H1 (cell line): ENCODE measurements at regions not wholly inside any gene's neighbourhood (a gene's known extent, or its start where the extent isn't known, plus 50 kb on each side); places are given as distances from the start of the nearest gene placed in this dataset.

Experiments used
- CTCF ChIP-seq, 3 experiments: IDR thresholded peaks; 1 replicate in 2 of 3; 2 replicates in 1 of 3; pipeline versions ENCODE4 v1.5.1 to v1.6.1; 2011; ENCODE audit warnings: low read length in 3 of 3, mild to moderate bottlenecking in 3 of 3, inconsistent platforms in 2 of 3, low read depth in 1 of 3, moderate library complexity in 1 of 3; ENCODE audit not compliant: insufficient read depth in 1 of 3; ENCODE audit errors: control extremely low read depth in 1 of 3
- HDAC6 ChIP-seq: IDR thresholded peaks from one replicate; pipeline ENCODE4 v1.7.1; 2012; ENCODE audit warnings: low read depth, mild to moderate bottlenecking, inconsistent platforms, low read length, moderate library complexity
- JUND ChIP-seq: IDR thresholded peaks from 2 replicates; pipeline ENCODE4 v1.6.1; 2011; ENCODE audit warnings: mild to moderate bottlenecking, improper control_type of control experiment, low read length
- SIX5 ChIP-seq: IDR thresholded peaks from 2 replicates; pipeline ENCODE4 v1.6.1; 2011; ENCODE audit warnings: mild to moderate bottlenecking, low read depth, low read length
- YY1 ChIP-seq: IDR thresholded peaks from 2 replicates; pipeline ENCODE4 v1.6.1; 2011; ENCODE audit warnings: low read depth, mild to moderate bottlenecking, low read length

DNA sequence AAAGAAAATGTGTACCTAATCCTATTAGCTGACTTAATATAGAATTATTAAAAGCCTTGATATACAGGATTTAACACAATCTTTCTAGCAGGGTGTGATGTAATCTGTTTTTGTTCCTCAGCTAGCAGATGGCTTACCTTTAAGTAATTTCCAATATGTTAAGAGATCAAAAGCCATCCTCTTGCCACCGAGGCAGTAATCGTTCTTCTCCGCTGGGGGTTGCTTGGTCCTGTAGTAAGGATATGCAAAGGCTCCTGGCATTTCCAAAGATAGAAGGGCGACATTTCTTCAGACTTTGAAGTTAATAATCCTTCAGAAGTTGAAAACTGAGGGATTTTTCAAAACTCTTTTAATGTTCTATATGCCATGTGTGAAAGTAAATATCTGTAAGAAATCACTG lies 156.4 kb downstream of the FZD1 start:
- no peak for TF ChIP-seq CTCF (IDR thresholded peaks at IDR 0.05; ENCODE audit: control extremely low read depth in 1 of 3, insufficient read depth in 1 of 3, low read depth in 1 of 3, low read length in 3 of 3)
- TF ChIP-seq JUND = no peak
- no peak for TF ChIP-seq HDAC6
- TF ChIP-seq YY1 = no peak
- TF ChIP-seq SIX5 = no peak
